SJCRH30 (cell line): ENCODE measurements at regions not wholly inside any gene's neighbourhood (a gene's known extent, or its start where the extent isn't known, plus 50 kb on each side); places are given as distances from the start of the nearest gene placed in this dataset.

Experiments used
- DNase-seq, 2 experiments: peaks; one replicate each; pipeline ENCODE4 v3.0.0-alpha.2; 2015 to 2020
- H3K27ac ChIP-seq: fragments of 250-450 bp; sonication (Bioruptor Pico); 2 replicates; pipeline ENCODE4 v1.5.1; 2020; ENCODE audit warnings: mild to moderate bottlenecking, moderate library complexity
- H3K27me3 ChIP-seq: fragments of 250-450 bp; sonication (Bioruptor Pico); 2 replicates; pipeline ENCODE4 v1.5.1; 2020; ENCODE audit warnings: mild to moderate bottlenecking, moderate library complexity
- H3K36me3 ChIP-seq: fragments of 250-450 bp; sonication (Bioruptor Pico); 2 replicates; pipeline ENCODE4 v1.5.1; 2020; ENCODE audit warnings: mild to moderate bottlenecking, moderate library complexity
- H3K4me1 ChIP-seq: fragments of 250-450 bp; sonication (Bioruptor Pico); 2 replicates; pipeline ENCODE4 v1.5.1; 2020; ENCODE audit warnings: mild to moderate bottlenecking, moderate library complexity
- H3K4me3 ChIP-seq: fragments of 250-450 bp; sonication (Bioruptor Pico); 2 replicates; pipeline ENCODE4 v1.5.1; 2020; ENCODE audit warnings: mild to moderate bottlenecking, moderate library complexity
- H3K9me3 ChIP-seq: fragments of 250-450 bp; sonication (Bioruptor Pico); replicated peaks from 2 replicates; pipeline ENCODE4 v1.5.1; 2020; ENCODE audit warnings: mild to moderate bottlenecking, moderate library complexity

DNA sequence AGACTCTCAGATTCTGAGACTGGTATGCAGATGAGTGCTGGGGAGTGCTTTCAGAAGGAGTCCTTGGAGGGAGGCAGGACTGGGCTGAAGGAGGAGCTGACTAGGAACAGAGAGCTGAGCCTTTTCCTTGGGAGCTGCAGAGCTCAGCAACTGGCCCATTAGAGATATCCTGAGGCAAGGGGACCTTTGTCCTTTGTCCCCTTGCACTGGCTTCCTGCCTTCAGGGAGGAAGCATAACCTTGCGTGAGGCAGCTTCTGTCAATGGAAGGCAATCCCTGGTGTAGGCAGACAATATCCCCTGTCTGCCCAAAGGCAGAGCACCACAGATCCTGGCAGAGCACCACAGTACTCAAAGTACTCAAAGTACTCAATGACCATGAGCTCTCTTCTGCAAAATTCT, 375.3 kb downstream of the HRH4 start:
- H3K4me1 ChIP-seq: no peaks in the 10 kb centered on the region
- H3K27ac ChIP-seq: no peak overlapping the region
- no peaks in the 10 kb centered on the region for H3K27me3 ChIP-seq
- H3K36me3 ChIP-seq: no peaks in the 10 kb centered on the region
- no peaks in the 10 kb centered on the region for H3K9me3 ChIP-seq
- no peak for DNase-seq
- no peak overlapping the region for H3K4me3 ChIP-seq

DNA sequence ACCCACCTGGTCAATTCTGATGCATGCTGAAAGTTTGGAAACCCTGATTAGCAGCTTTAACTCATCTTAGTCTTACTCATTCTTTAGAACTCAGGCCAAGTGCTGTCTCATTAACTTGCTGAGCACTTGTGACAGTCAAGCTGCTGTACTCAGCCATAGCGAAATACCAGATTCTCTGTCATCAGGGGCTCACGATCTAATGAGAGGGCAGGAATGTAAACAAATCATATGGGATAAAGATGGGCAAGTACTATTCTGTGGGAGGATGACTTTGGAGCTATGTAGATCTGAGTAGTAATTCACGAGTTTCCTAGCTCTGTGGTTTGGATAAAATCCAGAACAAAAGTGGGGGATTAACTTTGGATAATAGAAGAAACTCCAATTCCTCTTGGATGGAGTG, 376.6 kb downstream of the HRH4 start:
- Histone ChIP-seq H3K4me1 (no peaks in the 10 kb centered on the region), H3K27ac (no peak overlapping the region), H3K27me3 (no peaks in the 10 kb centered on the region), H3K4me3 (no peak overlapping the region), H3K9me3 (no peaks in the 10 kb centered on the region), H3K36me3 (no peaks in the 10 kb centered on the region)
- DNase-seq: peak; percentile 16 to 40

DNA sequence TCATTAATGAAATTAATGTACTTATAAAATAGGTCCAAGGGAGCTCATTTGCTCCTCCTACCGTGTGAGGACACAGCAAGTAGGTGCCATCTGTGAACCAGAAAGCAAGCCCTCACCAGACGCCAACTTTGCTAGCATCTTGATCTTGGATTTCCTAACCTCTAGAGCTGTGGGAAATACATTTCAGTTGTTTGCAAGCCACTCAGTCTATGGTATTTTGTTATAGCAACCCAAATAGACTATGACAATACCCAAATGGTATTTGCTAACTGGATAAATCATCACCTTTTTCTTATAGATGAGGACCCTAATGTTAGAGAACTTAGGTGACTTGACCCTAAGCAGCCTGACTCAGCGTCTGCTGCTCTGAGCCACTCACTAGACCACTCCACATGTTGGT, 379.6 kb downstream of the HRH4 start:
- H3K27ac ChIP-seq: no peak overlapping the region
- no peaks in the 10 kb centered on the region for H3K27me3 ChIP-seq
- H3K9me3 ChIP-seq: no peaks in the 10 kb centered on the region
- no peak overlapping the region for H3K4me3 ChIP-seq
- DNase-seq: no peak
- H3K4me1 ChIP-seq: no peaks in the 10 kb centered on the region
- no peaks in the 10 kb centered on the region for H3K36me3 ChIP-seq

DNA sequence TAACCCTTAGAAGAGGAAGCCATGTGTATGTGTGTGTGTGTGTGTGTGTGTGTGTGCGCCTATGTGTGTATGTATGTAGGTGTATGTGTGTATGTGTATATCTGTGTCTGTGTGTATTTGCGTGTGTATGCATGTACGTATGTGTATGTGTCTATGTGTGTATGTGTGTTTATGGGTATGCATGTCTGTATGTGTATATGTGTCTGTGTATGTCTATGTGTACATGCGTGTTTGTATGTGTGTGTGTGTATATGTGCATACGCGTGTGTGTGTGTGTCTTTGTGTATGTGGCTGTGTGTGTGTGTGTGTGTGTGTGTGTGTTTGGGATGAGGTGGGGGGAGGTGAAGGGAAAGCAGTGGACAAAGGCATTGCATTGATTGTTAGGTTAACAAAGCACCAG, 380.2 kb downstream of the HRH4 start:
- Histone ChIP-seq H3K27ac (no peak overlapping the region), H3K9me3 (no peaks in the 10 kb centered on the region), H3K4me3 (no peak overlapping the region), H3K4me1 (no peaks in the 10 kb centered on the region), H3K36me3 (no peaks in the 10 kb centered on the region), H3K27me3 (no peaks in the 10 kb centered on the region)
- no peak for DNase-seq

DNA sequence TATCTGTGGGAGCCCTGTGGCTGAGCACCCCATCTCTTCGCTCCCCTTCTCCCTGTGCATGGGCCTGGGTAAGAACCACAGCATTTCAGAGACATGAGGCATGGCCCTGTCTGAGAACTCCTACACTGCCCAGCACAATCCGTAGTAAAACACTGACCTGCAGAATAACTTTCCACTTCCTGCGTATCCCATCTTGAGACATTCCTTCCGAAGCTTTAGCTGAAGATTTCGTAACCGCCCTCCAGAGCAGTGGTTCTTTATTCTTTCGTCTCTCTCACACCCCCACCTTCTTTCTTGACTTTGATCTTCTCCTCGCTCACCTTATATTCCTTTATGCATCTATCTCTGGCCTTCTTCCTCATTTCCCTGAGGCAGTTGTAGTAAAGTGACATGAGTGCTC, 381.1 kb downstream of the HRH4 start:
- H3K36me3 ChIP-seq: no peaks in the 10 kb centered on the region
- H3K9me3 ChIP-seq: no peaks in the 10 kb centered on the region
- H3K4me1 ChIP-seq: no peaks in the 10 kb centered on the region
- DNase-seq: no peak
- H3K27ac ChIP-seq: no peak overlapping the region
- H3K27me3 ChIP-seq: no peaks in the 10 kb centered on the region
- H3K4me3 ChIP-seq: no peak overlapping the region

DNA sequence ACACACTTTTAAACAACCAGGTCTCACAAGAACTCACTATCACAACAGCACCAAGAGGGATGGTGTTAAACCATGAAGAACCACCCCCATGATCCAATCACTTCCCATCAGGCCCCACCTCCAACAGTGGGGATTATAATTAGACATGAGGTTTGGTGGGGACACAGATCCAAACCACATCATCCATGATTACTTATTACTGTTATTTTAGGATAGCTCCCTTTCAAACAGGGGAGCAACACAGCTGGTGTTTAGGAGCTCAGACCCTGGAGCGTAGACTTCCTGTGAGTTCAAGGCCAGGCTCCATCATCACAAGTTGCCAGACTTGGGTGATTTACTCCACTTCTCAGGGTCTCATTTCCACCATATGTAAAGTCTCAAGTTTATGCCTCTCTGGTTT, 382.7 kb downstream of the HRH4 start:
- Histone ChIP-seq H3K4me3 (no peak overlapping the region), H3K4me1 (no peaks in the 10 kb centered on the region), H3K27me3 (no peaks in the 10 kb centered on the region), H3K9me3 (no peaks in the 10 kb centered on the region), H3K36me3 (no peaks in the 10 kb centered on the region), H3K27ac (no peak overlapping the region)
- no peak for DNase-seq

DNA sequence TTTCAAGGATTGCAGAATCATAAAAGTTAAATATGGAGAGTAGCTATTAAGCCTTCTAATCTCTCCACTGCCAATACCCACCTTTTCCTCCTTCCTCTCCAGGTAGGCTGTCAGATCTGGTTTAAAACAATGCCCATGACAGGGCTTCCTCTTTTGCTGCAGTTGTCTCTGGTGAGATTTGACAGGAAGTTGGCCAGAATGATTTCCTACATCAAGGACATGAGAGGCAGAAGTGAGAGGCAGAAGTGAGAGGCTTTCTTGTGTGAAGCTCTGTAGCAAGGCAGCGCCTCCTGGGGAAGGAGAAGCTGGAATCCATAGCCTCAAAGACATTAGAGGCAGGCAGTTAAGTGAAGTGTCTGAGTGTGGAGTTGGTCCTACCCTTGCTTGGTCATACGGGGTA, 385.7 kb downstream of the HRH4 start:
- no peak for DNase-seq
- no peaks in the 10 kb centered on the region for H3K4me1 ChIP-seq
- no peaks in the 10 kb centered on the region for H3K27me3 ChIP-seq
- H3K36me3 ChIP-seq: no peaks in the 10 kb centered on the region
- H3K27ac ChIP-seq: no peak overlapping the region
- no peak overlapping the region for H3K4me3 ChIP-seq
- H3K9me3 ChIP-seq: no peaks in the 10 kb centered on the region

DNA sequence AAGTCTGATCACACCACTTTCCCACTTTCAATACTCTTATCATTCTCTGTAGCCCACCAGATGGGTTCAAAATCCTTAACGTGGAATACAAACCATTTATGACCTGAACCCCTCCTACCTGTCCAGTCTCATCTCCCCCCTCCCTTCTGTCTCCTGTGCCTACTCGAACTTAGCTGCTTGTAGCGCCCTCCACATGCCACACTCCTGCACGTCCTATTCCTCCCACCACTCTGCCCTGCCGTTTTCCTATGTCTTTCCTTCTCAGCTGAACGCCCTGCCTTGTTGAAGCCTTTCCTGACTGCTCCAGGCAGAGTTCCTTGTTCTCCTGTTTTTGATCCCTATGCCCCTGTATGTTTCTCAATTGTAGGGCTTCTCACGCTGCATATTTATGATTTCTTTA, 390.1 kb downstream of the HRH4 start:
- H3K4me1 ChIP-seq: no peaks in the 10 kb centered on the region
- H3K9me3 ChIP-seq: no peaks in the 10 kb centered on the region
- DNase-seq: no peak
- H3K27me3 ChIP-seq: no peaks in the 10 kb centered on the region
- no peaks in the 10 kb centered on the region for H3K36me3 ChIP-seq
- no peak overlapping the region for H3K27ac ChIP-seq
- no peak overlapping the region for H3K4me3 ChIP-seq

DNA sequence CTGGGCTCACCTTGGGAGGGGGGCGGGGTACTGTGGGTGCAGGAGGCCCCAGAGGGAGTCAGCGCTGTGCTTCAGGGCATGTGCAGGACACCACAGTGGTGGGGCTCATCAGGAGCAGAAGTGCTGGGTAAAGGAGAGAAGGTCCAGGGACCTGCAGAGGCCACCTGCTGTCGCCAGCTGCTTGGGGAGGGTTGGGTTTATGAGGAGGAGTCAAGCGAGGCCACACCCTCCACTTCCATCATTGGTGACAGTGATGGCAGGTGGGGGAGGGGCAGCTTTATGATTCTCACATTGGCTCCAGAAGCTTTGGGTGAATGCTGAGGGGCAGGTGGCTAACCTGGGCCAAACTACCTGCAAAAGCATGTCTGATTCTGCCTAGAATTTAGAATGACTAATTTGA, 392.6 kb downstream of the HRH4 start:
- H3K9me3 ChIP-seq: no peaks in the 10 kb centered on the region
- no peaks in the 10 kb centered on the region for H3K27me3 ChIP-seq
- no peaks in the 10 kb centered on the region for H3K4me1 ChIP-seq
- no peak for DNase-seq
- no peak overlapping the region for H3K27ac ChIP-seq
- H3K36me3 ChIP-seq: no peaks in the 10 kb centered on the region
- H3K4me3 ChIP-seq: no peak overlapping the region

DNA sequence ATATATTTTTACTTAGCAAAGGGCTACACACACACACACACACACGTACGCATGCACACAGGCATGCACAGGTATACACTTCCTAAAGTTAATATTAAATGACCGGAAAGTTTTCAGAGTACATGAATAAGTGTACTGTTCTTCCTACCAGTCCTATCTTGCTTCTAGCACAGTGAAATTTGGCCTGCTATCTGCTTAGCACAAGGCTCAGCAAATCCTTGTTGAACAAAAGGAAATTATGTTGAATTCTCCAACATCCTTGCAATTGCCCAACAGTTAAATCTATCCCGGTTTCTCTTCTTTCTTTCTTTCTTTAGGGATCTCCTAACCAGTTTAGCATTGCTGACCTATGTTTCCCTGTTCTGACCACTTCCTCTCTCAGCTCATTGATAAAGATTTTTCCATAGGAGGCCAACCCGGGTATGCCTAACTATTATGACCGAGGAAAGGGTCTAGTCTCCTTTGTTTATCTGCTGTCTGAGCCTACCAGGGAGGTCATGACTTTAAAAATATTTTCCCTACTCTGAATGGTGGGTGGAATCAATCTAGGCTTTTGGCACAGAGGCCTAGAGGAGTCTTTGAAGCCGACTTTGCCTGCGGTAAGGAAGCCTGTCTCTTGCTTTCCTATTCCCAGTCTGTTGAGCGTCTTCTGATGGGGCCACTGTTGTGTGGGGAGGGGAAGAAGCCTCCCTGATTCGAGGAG, 400.7 kb downstream of the HRH4 start:
- H3K4me1 ChIP-seq: no peaks in the 10 kb centered on the region
- H3K27me3 ChIP-seq: no peaks in the 10 kb centered on the region
- H3K27ac ChIP-seq: no peak overlapping the region
- DNase-seq: no peak
- H3K4me3 ChIP-seq: no peak overlapping the region
- no peaks in the 10 kb centered on the region for H3K36me3 ChIP-seq
- no peaks in the 10 kb centered on the region for H3K9me3 ChIP-seq

DNA sequence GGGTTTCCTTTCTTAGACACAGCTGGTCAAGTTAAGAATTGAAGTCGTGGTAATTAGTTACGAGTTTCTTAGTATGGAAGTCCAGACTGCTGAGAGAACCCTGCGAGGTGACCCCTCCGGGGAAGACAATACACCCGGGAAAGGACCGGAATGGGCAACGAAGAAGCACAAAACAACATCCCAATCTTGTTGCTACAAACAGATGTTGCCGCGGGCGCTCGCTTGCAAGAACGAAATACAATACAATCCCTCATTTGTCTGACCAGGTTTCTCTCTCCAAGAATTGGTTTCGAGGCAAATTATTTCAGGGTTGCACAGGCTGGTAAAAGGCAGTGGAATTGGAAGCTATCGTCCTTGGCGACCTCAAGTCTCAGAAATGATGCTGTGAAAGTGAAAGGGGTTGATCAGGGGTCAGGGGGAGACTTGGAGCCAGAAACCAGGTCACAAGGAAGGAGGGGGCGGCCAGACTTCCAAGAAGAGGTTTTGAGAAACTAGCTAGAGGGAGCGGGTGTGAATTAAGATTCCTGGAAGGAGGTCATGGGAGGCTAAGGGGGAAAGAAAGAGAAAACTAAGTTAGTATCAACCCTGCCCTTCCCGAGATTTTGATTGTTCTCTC, 401.9 kb downstream of the HRH4 start:
- no peak for DNase-seq
- Histone ChIP-seq H3K36me3 (no peaks in the 10 kb centered on the region), H3K9me3 (no peaks in the 10 kb centered on the region), H3K27ac (no peak overlapping the region), H3K27me3 (no peaks in the 10 kb centered on the region), H3K4me3 (no peak overlapping the region), H3K4me1 (no peaks in the 10 kb centered on the region)

DNA sequence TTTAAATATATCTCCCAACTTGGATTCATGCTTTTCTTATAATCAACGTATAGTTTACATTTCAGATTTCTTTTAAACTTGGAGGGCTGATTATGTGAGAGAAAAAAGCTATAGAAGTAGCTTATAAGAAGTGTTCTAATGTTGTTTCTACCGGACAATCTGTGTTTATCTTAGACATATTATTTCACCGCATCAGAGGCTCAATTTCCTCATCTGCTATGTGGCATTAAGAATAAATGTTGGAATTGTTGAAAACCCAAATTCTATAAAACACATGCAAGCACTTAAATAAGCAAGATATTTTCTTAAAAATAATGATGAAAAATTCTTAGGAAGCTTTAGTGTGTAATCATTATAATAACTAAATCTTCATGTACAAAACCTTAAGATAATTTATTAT, 407.9 kb downstream of the HRH4 start:
- Histone ChIP-seq H3K27me3 (no peaks in the 10 kb centered on the region), H3K4me1 (no peaks in the 10 kb centered on the region), H3K4me3 (no peak overlapping the region), H3K36me3 (no peaks in the 10 kb centered on the region), H3K27ac (no peak overlapping the region), H3K9me3 (no peaks in the 10 kb centered on the region)
- DNase-seq: no peak

DNA sequence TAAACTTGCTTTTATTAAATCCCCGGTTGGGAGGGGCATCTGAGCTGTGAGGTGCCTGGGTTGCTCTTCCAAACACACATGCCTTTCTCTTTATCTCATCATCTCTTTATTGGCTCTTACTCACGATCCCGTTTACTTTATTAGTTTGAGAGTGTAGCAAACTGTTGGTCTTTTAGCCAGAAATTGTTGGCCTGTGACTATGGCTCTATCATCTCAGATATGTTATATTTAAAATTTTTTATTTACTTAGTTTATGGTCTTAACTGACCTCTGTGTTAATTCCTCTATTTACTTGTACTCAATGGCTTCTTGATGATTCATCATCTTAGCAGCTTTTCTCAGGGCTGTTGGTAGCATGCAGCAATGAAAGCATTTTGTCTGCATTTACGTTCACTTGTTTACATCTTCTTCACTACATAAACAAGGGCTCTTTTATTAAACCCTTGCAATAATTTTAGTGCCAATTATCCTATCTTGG, 408.4 kb downstream of the HRH4 start:
- peak in 1 of 2 experiments; percentile 9 for DNase-seq
- no peaks in the 10 kb centered on the region for H3K4me1 ChIP-seq
- no peaks in the 10 kb centered on the region for H3K9me3 ChIP-seq
- no peak overlapping the region for H3K27ac ChIP-seq
- 0 out of 2 replicates have a peak overlapping the region, but pooled peaks have one; percentile 14 for H3K4me3 ChIP-seq
- no peaks in the 10 kb centered on the region for H3K36me3 ChIP-seq
- no peaks in the 10 kb centered on the region for H3K27me3 ChIP-seq

DNA sequence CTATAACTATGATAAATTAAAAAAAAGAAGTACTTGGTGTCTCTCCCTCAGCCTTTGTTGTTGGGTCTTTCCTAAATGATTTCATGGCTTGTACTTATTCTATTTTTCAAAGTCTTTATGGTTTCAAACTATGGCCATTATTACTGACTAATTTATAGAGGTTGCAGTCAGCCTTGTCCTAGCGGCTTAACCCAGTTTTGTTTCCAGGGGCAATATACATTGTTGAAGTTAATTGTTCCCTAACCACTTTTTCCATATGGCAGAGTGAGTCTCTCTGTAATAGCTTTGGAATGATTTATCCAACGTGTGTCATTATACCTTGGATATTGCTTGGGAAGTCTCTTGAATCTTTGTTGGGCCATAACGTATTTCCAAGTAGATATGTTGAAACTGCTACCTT, 408.8 kb downstream of the HRH4 start:
- H3K27me3 ChIP-seq: no peaks in the 10 kb centered on the region
- H3K36me3 ChIP-seq: no peaks in the 10 kb centered on the region
- no peak overlapping the region for H3K27ac ChIP-seq
- H3K4me1 ChIP-seq: no peaks in the 10 kb centered on the region
- no peaks in the 10 kb centered on the region for H3K9me3 ChIP-seq
- DNase-seq: no peak
- H3K4me3 ChIP-seq: no peak overlapping the region

DNA sequence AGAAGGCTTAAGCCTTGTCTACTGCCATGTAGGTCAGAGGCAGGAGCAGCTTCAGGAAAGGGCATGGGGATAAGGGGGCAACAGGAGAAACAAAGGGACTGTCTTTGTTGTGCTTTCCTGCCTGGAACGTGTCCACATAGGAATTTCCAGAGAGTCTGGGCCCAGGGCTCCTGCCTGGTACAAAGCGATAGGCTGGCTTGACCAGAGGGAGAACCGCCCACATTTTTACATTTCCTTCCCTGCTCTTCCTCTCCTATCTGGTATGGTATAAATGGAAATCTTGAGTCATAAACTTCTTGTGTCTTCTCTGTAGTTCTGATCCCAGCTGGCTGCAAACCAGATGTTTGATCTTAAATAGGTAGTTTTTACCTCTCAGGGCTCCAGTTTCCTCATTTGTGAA, 414.8 kb downstream of the HRH4 start:
- H3K27ac ChIP-seq: no peak overlapping the region
- no peaks in the 10 kb centered on the region for H3K4me1 ChIP-seq
- no peak overlapping the region for H3K4me3 ChIP-seq
- no peaks in the 10 kb centered on the region for H3K36me3 ChIP-seq
- no peak for DNase-seq
- no peaks in the 10 kb centered on the region for H3K9me3 ChIP-seq
- no peaks in the 10 kb centered on the region for H3K27me3 ChIP-seq

DNA sequence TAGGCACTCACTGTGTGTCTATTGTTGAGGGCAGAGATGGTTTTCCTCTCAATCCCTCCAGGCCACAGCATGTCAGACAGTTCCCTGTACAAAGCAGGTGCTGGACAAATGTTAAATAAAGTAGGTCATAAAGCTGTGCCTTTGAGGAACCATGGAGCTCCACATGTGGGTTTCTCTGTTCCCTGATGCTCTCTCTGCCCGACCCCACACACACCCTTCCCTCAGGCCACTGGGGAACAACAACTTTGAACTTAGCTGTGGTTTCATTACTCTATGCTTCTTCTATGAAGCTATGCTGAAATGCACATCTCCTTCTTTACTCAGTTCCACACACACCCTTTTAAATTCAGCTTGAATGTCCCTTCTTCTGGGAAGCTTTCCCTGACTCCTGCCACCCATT, 415.3 kb downstream of the HRH4 start:
- H3K4me1 ChIP-seq: no peaks in the 10 kb centered on the region
- H3K27me3 ChIP-seq: no peaks in the 10 kb centered on the region
- DNase-seq: no peak
- no peaks in the 10 kb centered on the region for H3K9me3 ChIP-seq
- no peak overlapping the region for H3K4me3 ChIP-seq
- H3K27ac ChIP-seq: no peak overlapping the region
- no peaks in the 10 kb centered on the region for H3K36me3 ChIP-seq
